Inflammatory macrophage (primary cell): ENCODE measurements at regions not wholly inside any gene's neighbourhood (a gene's known extent, or its start where the extent isn't known, plus 50 kb on each side); places are given as distances from the start of the nearest gene placed in this dataset.

Experiments used
- DNase-seq, 2 donors: peaks; one replicate each; pipeline ENCODE4 v3.0.0-alpha.2; 2020 to 2022

DNA sequence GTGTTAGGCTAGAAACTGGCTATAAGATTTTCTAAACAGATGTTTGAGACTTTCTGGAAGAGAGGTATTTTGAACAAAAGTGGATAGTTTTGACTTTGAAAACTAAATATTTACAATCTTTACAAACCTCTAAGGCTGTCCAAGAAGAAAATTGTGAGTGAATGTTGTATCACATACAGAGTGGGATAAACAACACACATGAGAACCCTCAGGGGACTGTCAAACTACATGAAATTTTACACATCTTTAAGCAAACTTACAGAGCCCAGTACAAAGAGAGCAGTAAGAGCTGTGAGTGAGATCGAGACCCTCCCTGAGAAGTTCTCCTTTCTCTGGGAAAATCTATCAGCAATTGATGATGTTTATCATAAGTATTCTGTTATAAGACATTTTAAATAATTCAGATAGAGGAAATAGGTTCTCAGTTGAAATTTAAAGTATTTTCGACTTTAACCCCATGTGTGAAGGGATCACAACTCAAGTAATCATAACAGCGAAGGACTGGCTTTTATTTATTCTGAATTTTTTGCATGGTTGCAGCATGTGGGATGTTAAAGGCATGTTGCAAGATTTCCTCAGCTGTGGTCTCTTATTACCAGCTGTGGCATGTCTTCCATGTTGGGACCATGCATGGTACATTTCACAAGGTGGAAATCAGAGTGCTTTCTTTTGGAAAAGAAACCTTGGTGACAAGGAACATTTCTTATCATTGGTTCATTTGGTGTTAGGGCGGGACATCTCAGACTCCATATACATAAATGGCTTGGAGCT is 264.0 kb upstream of the PRICKLE1 start:
- DNase-seq = no peak

DNA sequence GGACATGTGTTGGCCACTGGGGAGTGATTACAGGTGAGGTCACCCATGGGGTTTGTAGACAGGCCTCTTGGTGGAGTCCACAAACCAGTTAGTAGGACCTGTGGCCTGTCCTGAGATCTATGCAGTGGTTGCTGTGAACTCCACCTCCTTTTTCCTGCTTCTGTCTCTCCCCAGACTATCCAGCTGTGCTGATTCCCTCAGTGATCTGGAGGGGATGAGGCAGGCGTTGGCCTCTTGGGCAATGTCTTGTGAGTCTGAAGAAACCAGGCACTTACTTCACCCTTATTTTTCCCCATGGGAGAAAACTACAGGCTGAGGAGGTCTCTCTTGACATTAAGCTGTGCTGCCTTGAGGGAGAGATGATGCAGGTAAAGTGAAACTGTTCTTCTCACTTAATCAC is 257.2 kb upstream of the PRICKLE1 start:
- DNase-seq = no peak

DNA sequence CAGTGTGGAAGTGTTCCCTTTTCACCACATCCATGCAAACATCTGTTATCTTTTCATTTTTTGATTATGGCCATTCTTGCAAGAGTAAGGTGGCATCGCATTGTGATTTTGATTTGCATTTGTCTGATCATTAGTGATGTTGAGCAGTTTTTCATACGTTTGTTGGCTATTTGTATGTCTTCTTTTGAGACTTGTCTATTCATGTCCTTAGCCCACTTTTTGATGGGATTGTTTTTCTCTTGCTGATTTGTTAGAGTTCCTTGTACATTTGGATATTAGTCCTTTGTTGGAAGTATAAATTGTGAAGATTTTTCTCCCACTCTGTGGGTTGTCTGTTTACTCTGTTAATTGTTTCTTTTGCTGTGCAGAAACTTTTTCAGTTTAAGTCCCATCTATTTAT is 244.5 kb upstream of the PRICKLE1 start:
- no peak for DNase-seq

DNA sequence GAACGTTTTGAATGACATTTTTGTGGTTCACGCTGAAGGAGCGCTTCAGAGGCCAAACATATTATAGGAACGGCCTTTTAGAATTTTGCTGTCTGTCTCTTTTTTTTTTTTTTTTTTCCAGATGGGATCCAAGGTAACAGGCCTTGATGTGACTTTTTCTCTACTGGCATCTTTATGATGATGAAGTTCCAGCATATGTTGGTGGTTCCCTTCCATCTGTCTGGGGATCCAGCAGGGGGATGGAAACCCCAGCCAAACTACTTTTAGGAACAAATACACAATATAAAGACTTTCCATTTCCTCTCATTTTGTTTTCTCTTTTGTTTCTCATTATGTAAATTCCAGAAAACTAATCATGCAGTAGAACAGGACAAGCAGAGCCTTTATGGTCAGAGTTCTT is 239.3 kb upstream of the PRICKLE1 start:
- no peak for DNase-seq

DNA sequence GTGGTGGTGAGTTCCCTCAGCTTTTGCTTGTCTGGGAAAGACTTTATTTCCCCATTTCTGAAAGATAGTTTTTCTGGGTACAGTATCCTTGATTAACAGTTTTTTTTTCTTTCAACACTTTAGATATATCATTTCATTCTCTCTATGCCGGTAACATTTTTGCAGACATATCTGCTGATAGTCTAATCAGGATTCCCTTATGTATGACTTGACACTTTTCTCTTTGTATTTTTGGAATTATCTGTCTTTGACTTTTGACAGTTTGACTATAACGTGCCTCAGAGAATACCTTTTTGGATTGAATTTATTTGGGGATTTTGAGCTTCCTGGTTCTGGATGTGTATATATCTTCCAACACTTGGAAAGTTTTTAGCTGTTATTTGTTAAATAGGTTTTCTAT is 234.8 kb upstream of the PRICKLE1 start:
- DNase-seq = no peak

DNA sequence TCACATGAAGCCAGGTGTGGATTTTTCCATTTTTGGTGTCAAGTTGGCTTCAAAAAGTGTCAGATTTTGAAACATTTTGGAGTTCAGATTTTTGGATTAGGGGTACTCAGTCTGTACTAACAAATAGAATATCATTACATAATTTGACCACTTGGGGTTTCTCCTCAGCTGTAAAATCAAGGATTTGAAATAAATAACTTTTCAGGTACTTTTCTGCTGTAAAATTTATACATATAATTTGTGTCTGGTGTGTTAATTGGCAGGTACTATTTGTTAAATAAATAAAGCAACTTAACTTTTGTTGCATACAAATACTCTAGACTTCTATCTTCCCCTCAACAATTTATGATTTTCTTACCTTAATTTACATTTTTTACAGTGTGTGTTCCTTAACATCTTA is 234.1 kb upstream of the PRICKLE1 start:
- DNase-seq = no peak

DNA sequence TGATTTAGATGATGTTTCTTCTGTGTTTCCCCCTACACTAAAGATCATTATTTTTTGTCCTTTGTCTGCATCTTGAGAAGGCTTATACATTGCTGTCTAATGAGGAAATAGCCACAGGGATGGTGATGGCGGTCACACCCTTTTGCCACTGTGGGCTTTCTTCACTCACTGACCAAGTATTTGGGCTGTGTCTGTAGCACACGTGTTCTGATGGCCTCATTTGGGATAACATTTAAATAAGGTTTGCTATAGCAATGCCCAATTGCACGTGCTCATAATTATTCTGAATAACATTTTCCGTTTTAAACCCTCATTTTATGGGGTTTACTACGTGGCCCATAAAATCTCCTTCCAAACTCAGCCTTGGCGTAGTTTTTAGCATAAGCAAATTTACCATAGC is 230.3 kb upstream of the PRICKLE1 start:
- DNase-seq = no peak

DNA sequence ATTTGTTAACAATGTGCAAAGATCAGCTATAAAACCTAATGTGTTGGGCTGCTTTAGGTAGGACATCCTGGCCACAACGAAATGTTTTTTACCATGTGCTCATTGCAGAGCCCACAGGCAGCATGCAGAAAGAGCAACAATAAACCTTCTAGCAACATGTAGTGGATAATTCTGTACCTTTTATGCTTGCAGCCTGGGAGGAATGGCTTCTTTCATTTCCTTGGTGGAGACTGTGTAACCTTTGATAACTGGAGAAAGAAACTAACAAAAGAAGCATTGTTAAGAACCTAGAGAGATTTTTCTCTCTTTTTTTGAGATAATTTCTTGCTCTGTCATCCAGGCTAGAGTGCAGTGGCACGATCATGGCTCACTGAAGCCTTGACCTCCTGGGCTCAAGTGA is 225.5 kb upstream of the PRICKLE1 start:
- DNase-seq = no peak

DNA sequence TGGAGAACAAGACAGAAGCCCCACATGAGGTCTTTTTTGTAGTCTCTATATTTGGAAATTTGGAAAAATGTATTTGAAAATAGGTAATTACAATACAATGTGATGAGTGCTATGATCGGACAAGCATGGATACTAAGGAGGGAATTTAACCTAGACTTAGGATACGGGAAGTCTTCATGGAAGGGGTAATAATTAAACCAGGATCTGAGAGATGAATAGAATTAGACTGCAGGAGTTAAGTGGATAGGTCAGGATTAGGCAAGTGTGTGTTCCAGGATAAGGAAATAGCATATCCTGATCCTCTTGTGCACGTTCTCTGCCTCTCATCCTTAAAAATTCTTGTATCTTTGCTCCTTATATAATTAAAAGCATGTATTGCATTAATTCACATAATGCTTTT is 223.3 kb upstream of the PRICKLE1 start:
- DNase-seq = no peak

DNA sequence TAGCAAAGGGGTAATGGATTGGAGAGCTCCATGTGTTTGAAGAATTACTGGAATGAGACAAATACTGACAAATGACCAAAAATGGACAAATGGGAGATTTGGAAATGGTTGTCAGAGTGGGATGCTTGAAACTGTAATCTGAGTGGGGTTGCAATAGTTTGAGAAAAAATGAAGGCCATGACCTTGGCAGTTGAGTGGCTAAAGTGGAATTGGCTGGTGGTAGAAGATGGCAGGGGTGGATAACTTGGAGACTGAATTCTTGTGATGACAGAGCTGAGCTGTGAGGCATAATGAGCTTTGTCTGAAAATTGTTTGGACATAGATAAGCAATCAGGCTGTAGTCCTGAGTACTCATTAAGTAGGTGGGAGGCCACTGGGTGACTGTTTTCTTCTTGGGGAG is 222.5 kb upstream of the PRICKLE1 start:
- no peak for DNase-seq

DNA sequence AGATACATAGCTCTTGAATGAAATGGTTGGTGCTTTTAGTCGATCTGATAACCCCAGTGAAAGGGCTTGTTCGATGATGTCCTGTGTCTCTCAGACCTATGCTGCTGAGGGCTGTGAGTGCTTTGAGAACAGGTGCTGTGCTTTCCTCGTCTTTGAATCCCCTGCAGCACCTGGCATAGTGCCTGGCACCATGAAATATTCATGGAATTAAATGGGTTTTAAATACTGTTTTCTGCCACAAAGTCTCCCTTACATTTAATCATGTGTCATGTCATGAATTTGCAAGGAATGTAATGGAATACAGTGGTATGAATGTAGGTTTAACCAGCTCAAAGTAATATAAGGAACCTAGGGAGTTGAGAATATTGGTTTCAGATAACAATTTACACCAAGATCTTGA is 220.5 kb upstream of the PRICKLE1 start:
- DNase-seq = no peak

DNA sequence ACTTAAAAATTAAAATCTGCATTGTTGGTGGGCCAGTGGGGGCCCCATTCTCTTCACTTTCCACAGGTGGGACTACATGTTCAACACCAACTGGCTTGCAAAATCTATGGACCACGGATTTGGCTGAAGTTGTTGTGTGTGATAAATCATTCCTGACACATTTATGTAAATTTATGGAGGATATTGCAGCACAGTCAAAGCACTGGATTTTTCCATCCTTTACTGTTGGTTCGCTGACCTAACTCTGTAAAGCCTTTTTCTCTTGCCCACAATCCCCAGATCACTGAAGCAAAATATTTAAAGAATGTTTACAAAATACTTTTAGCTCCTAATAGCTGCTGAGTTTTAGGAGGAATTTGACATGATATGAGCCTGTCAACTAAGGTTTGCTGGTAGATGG is 219.7 kb upstream of the PRICKLE1 start:
- no peak for DNase-seq

DNA sequence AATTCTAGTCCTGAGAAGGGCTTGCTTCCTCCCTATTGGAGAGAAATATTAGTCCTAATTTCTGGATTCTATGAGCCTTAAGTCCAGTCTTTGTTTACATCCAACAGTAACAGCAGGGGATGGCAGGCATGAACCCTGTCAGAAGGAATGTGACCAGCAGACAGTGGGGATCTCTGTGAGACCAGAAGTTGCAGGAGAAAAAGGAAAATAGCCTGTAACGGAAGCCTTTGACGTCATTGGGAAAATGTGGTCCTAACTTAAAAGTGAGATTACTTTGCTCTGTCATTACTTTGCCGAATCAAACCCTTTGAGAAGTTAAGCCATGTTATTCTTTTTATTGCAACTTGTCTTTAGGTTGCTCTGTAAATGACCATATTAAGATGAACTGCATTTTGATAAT is 218.2 kb upstream of the PRICKLE1 start:
- DNase-seq = no peak

DNA sequence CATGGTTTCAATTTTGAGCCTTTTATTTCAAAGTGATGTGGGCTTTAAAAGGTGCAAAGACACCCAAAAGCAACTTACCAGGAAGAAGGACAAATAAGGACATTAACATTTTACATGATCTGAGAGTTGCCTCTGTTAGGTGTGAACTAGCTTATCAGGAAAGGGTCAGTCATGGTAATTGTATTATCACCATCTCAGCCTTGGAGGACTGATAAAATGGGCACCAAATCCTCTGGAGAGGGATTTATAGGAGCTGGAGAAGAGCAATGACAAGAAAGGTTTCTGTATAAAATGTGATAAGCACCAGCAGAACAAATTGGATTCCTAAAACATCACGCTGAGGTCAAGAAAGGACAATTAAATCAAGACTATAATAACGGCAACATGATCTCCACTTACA is 217.7 kb upstream of the PRICKLE1 start:
- no peak for DNase-seq

DNA sequence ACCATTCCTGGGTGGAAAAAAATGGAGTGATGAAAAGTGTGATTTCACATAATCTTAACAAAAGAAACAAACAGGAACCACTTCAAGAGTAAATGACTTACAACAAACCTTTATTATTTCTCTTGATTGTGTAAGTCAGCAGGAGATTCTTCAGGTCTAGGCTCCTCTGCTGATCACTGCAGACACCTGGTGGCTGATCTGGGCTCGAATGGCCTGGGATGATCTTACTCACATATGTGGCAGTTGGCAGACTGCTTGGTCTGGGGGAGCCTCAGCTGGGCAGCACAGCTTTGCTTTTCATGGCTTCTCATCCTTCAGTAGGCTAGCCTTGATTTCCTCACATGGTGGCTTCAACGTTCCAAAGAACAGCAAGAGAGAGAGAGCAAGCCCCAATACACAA is 215.4 kb upstream of the PRICKLE1 start:
- no peak for DNase-seq

DNA sequence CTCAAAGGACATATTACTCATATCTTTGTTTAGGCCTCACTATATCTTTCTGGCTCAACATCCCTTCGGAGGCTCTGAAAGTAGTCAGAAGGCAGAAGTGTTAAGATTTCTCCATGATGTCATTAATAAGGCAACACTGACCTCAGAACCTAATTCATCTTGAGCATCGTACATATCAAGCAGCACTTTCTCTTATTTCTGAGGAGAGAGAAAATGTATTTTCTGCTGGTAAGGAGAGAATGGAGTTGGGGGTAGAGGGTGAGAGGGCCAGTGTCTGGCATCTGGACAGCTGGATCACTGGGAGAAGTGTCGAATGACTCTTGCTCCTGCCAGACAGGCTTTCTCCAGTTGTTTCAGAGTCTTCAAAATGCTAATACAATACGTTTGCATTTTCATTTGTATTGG is 213.2 kb upstream of the PRICKLE1 start:
- DNase-seq = no peak

DNA sequence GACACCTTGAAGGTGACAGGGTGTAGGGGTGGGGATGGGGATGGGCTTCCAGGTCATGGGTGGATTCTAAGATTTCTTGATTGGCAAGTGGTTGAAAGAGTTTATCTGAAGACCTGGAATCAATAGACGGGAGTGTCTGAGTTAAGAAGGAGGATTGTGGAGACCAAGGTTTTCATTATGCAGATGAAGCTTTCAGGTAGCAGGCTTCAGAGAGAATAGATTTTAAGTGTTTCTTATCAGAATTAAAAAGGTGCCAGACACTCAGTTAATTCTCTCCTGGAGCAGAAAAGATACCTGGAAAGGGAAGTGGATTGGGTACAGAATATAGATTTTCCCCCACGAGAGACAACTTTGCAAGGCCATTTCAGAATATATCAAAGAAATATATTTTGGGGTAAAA is 211.7 kb upstream of the PRICKLE1 start:
- no peak for DNase-seq

DNA sequence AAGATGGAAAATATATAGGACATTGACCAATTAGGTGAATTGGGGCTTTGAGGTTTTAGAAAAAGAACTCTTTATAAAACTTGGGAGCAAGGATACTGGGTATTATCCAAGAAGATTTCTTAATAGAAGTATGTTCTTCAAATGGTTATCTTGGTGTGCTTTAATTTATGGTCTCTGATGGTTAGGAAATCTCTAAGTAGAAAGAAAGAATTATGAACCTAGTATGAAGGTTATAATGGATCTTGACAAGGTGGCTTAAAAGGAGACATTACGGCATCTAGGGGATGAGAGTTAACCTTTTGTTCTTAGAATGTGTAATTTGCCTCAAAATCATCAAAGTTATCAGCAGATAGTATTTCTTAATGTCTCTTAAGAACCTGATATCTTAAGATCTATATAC is 210.4 kb upstream of the PRICKLE1 start:
- DNase-seq = no peak

DNA sequence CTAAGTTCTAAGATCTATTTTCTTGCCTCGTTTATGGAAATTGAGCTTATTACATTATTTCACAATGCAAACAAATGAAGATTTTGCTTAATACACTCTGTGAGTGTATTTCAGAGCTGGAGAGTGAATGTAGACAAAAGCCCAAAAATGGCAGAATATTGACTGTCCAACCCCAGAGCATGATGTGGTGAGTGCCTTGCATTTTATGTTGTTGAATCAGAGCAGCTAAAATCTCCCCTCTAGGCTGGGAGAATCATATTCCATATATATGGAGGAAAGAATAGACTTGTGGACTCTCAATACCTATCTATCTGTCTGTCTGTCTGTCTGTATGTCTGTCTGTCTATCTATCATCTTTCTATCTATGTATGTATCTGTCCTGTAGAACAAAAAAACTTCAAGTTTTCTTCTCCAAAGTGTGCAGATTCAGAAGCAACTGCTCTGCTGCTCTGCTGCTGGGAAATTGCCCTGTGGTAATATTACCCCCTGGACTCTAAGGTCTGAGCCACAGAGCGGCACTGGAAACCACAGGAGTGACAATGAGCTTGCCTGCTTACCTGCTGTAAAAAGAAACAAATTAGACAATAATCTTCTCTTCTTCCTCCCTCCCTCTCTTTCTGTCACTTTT is 209.4 kb upstream of the PRICKLE1 start:
- no peak for DNase-seq

DNA sequence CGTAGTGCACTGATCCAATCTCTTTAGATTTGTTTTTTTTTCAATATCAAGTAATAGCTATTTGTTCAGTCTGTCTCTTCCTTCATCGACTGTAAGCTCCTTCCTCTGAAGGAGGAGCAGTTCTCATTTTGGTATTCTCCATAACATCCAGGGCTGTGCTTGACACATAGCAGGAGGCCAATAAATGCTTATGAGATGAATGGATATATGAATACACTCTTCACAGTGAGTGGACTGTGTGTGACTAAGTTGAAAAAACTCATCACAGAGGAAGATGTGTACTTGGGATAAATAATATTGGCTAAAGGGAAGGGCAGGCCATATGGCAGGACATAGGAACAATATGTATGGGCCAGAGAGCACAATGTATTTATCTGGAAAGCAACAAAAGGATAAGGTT is 205.3 kb upstream of the PRICKLE1 start:
- DNase-seq = no peak

DNA sequence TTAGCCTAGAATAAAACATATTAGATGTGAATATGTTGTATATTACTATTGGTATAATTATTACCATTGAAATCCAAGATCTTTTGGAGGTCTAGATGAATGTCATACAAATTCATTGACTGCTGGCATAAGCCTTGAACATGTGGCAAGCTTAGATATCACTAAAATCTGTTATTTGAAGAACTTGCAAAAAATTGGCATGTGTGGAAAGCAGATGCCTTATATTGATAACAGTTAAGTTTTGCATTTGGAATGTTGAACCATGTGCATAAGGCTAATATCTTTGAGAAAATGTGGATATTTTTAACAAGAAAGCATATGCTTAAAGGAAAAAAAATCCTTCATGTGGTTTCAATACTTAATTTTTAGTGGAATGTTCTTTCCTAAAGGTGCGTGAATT is 203.6 kb upstream of the PRICKLE1 start:
- DNase-seq = no peak

DNA sequence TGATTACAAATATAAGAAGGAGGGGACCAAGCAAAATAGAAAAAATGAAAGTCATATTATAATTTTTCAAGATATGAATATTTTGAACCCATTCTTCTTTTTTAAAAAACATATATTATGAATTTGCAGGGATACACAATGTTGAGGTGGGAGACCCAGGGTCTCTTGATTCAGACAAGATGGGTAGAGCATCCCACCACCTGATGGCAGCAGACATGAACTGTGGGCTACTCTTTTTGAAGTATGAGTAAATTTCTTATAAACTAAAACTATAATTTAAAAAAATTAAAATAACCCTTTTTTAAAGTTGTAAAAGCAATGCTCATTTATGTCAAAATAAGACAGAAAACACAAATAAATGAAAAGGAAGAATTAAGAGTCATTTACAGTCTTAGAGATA is 202.7 kb upstream of the PRICKLE1 start:
- DNase-seq = no peak

DNA sequence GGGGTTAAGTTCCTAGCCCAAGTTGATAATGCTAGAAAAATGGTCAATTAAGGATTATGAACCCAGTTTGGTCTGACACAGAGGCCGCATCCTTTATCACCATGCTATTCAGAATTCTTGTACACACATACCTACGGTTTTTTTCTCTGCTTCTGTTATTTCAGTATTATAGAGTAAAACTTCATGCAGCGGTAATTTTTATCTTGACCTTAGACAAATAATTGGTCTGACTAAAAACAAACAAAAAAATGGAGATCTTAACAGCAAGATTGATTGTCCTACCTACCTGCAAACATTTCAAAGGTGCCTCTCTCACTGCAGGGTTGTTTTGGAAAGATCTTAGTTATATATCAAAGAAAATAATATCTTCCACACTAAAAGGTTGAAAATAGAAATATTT is 201.9 kb upstream of the PRICKLE1 start:
- DNase-seq = no peak

DNA sequence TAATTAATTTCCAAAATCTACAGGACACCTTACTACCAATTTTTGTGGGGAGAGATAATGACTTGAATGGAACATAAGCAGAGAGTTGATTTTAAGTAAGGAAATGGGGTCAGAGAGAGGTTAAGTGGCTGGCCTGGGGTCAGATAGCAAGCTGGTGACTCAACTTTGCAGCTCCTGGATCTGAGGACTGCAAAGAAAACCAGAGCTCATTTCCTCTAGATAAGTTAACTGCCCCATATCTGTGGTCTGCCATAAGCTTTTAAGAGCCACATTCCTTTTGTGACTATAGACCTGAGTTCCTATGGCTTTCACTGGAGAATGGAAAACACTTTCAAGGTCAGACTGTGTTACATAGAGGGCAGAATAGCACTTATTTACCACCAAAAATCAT is 201.2 kb upstream of the PRICKLE1 start:
- no peak for DNase-seq
